Left lung (tissue), 4 donors: ENCODE measurements at regions not wholly inside any gene's neighbourhood (a gene's known extent, or its start where the extent isn't known, plus 50 kb on each side); places are given as distances from the start of the nearest gene placed in this dataset.

Experiments
- ATAC-seq: fragments of 200-7000 bp; cut with Tn5 transposase; one replicate; pipeline ENCODE4 v1.9.1; 2020; ENCODE audit warnings: moderate library complexity
- DNase-seq, 4 donors: peaks; one replicate each; pipeline ENCODE4 v3.0.0-alpha.2; 2013 to 2020
- H3K27ac ChIP-seq, 2 donors: fragments of 200-600 bp; sonication (generic) in 1 of 2; one replicate each; pipeline versions ENCODE4 v1.5.0 to v1.8.0; 2020 to 2021
- H3K27me3 ChIP-seq, 2 donors: fragments of 200-600 bp; sonication (generic) in 1 of 2; one replicate each; pipeline versions ENCODE4 v1.5.0 to v1.8.0; 2020 to 2021
- H3K36me3 ChIP-seq, 2 donors: fragments of 200-600 bp; sonication (generic) in 1 of 2; one replicate each; pipeline versions ENCODE4 v1.5.0 to v1.8.0; 2020 to 2021
- H3K4me1 ChIP-seq, 2 donors: fragments of 200-600 bp; one replicate each; pipeline ENCODE4 v1.8.0; 2021
- H3K4me3 ChIP-seq, 2 donors: fragments of 200-600 bp; sonication (generic) in 1 of 2; one replicate each; pipeline versions ENCODE4 v1.5.0 to v1.8.0; 2020 to 2021; ENCODE audit warnings: mild to moderate bottlenecking in 1 of 2
- H3K9me3 ChIP-seq, 2 donors: fragments of 200-600 bp; sonication (generic) in 1 of 2; one replicate each; pipeline versions ENCODE4 v1.5.0 to v1.8.0; 2020 to 2021
- CTCF ChIP-seq, 2 donors: fragments of 200-600 bp; sonication (generic) in 1 of 2; IDR thresholded peaks; one replicate each; pipeline versions ENCODE4 v1.5.0 to v1.8.0; 2021; ENCODE audit warnings: antibody characterized with exemption in 2 of 2
- intact Hi-C, 2 donors: fragments of 100-400 bp; cut with DNase I; formaldehyde crosslinking; loops; one replicate each; pipeline versions ENCODE4 v1.11.2 to v1.14.2; 2022
- donor health status: DM: no; HTN: yes; CAD: no.
- donor health status: DM: no; HTN: no; CAD: no.

- Histone ChIP-seq H3K27ac (no peak overlapping the region), H3K4me1 (peaks cover 0 to 4% of the 10 kb centered on the region in 2 donors), H3K36me3 (no peaks in the 10 kb centered on the region), H3K4me3 (no peak overlapping the region), H3K9me3 (no peaks in the 10 kb centered on the region), H3K27me3 (no peaks in the 10 kb centered on the region)
- no peak for DNase-seq
- no peak for ATAC-seq
- intact Hi-C loops = no loop called here
- no peak for TF ChIP-seq CTCF (IDR thresholded peaks at IDR 0.05)
Observed at GRCh38 chr2:16328521-16329190, 337.0 kb downstream of the CYRIA start.

GRCh38 chr2:16327326-16327725 is 338.3 kb downstream of the CYRIA start:
- Histone ChIP-seq H3K27me3 (no peaks in the 10 kb centered on the region), H3K27ac (no peak overlapping the region), H3K9me3 (no peaks in the 10 kb centered on the region), H3K36me3 (no peaks in the 10 kb centered on the region), H3K4me3 (no peak overlapping the region), H3K4me1 (peaks cover 0 to 4% of the 10 kb centered on the region in 2 donors)
- no peak for TF ChIP-seq CTCF (IDR thresholded peaks at IDR 0.05)
- intact Hi-C loops = no loop called here
- no peak for DNase-seq
- no peak for ATAC-seq

- H3K4me3 ChIP-seq = no peak overlapping the region
- H3K36me3 ChIP-seq = no peaks in the 10 kb centered on the region
- intact Hi-C loops = no loop called here
- no peak for TF ChIP-seq CTCF (IDR thresholded peaks at IDR 0.05)
- H3K4me1 ChIP-seq = peaks cover 0 to 4% of the 10 kb centered on the region in 2 donors
- no peaks in the 10 kb centered on the region for H3K27me3 ChIP-seq
- H3K9me3 ChIP-seq = no peaks in the 10 kb centered on the region
- DNase-seq (no peak), ATAC-seq (no peak)
- H3K27ac ChIP-seq = no peak overlapping the region
Observed at GRCh38 chr2:16326711-16327300, 338.8 kb downstream of the CYRIA start.

GRCh38 chr2:16325976-16326510 is 339.6 kb downstream of the CYRIA start:
- no peak for DNase-seq
- Histone ChIP-seq H3K27me3 (no peaks in the 10 kb centered on the region), H3K27ac (no peak overlapping the region), H3K4me3 (no peak overlapping the region), H3K9me3 (no peaks in the 10 kb centered on the region), H3K36me3 (no peaks in the 10 kb centered on the region), H3K4me1 (peaks cover 0 to 4% of the 10 kb centered on the region in 2 donors)
- no peak for ATAC-seq
- TF ChIP-seq CTCF (IDR thresholded peaks at IDR 0.05) = no peak
- intact Hi-C loops = no loop called here
